OCI-LY7 (cell line): ENCODE measurements at regions not wholly inside any gene's neighbourhood (a gene's known extent, or its start where the extent isn't known, plus 50 kb on each side); places are given as distances from the start of the nearest gene placed in this dataset.

ENCODE experiments used
- BruUV-seq: library from RNA; stranded (reverse); fragments of 400-500 nt; replicated peaks from 2 replicates; lab custom pipeline; 2021; lab: Mats Ljungman, UMichigan
- CTCF ChIA-PET: fragments of 300-600 bp; sonication (Branson Sonifier 250); formaldehyde crosslinking; loops from one replicate; lab custom pipeline; 2022; ENCODE audit warnings: antibody characterized with exemption; ENCODE audit not compliant: unreplicated experiment; lab: Charles Lee
- POLR2A ChIA-PET: fragments of 300-600 bp; sonication (Branson Sonifier 250); formaldehyde crosslinking; loops from one replicate; lab custom pipeline; 2022; ENCODE audit warnings: antibody characterized with exemption; lab: Charles Lee
- DNase-seq: peaks from one replicate; pipeline ENCODE4 v3.0.0-alpha.2; 2015; ENCODE audit warnings: low spot score
- H2AFZ ChIP-seq: fragments of 200-600 bp; sonication (generic), shearing (Covaris generic); 2 replicates; pipeline ENCODE4 v1.6.1; 2014; ENCODE audit warnings: mild to moderate bottlenecking, antibody characterized with exemption, low read length, moderate library complexity
- H3K27ac ChIP-seq: fragments of 200-600 bp; sonication (generic); 2 replicates; pipeline ENCODE4 v1.5.1; 2014; ENCODE audit warnings: mixed run types, low read depth, mild to moderate bottlenecking, moderate library complexity, low read length, inconsistent platforms; ENCODE audit not compliant: poor library complexity, severe bottlenecking
- H3K36me3 ChIP-seq: fragments of 200-600 bp; sonication (generic); 2 replicates; pipeline ENCODE4 v1.6.1; 2014; ENCODE audit warnings: mild to moderate bottlenecking, antibody characterized with exemption, low read length, moderate library complexity, mixed read lengths; ENCODE audit not compliant: insufficient read depth
- H3K4me1 ChIP-seq: fragments of 200-600 bp; sonication (generic); 2 replicates; pipeline ENCODE4 v1.5.1; 2014; ENCODE audit warnings: mild to moderate bottlenecking, low read length; ENCODE audit not compliant: insufficient read depth, poor library complexity, severe bottlenecking
- H3K4me2 ChIP-seq: fragments of 200-600 bp; sonication (generic); 2 replicates; pipeline ENCODE4 v1.6.1; 2014; ENCODE audit warnings: mild to moderate bottlenecking, low read length
- H3K4me3 ChIP-seq: fragments of 200-600 bp; sonication (generic); 2 replicates; pipeline ENCODE4 v1.5.1; 2014; ENCODE audit warnings: mild to moderate bottlenecking, low read depth, low read length; ENCODE audit not compliant: poor library complexity, severe bottlenecking
- H3K79me2 ChIP-seq: fragments of 200-600 bp; sonication (generic); 2 replicates; pipeline ENCODE4 v1.6.1; 2016; ENCODE audit warnings: low read depth, mild to moderate bottlenecking, low read length, moderate library complexity, mixed read lengths; ENCODE audit not compliant: insufficient read depth
- H3K9me2 ChIP-seq: fragments of 200-600 bp; sonication (generic); 2 replicates; pipeline ENCODE4 v1.6.1; 2016; ENCODE audit warnings: mild to moderate bottlenecking, low read length, mixed read lengths; ENCODE audit not compliant: insufficient read depth
- H3K9me3 ChIP-seq: fragments of 200-600 bp; sonication (generic); 2 replicates; pipeline ENCODE4 v1.6.1; 2014; ENCODE audit warnings: mild to moderate bottlenecking, mixed run types, low read length, mixed read lengths
- H4K20me1 ChIP-seq: fragments of 200-600 bp; sonication (generic); 2 replicates; pipeline ENCODE4 v1.6.1; 2014; ENCODE audit warnings: mild to moderate bottlenecking, antibody characterized with exemption, low read length, moderate library complexity, mixed read lengths; ENCODE audit not compliant: insufficient read depth
- EZH2phosphoT487 ChIP-seq: fragments of 200-600 bp; sonication (generic); IDR thresholded peaks from 2 replicates; pipeline ENCODE4 v1.6.1; 2018; ENCODE audit warnings: low read depth, borderline replicate concordance, mild to moderate bottlenecking, mixed run types, antibody characterized with exemption, low read length, moderate library complexity, mixed read lengths
- intact Hi-C: fragments of 100-400 bp; cut with micrococcal nuclease; formaldehyde crosslinking; loops from one replicate; pipeline ENCODE4 v1.10.0; 2022; ENCODE audit not compliant: unreplicated experiment
- TF ChIP-seq, protein P1 (sequence below): fragments of 200-600 bp; sonication (generic); conservative IDR thresholded peaks from 2 replicates; pipeline ENCODE4 v1.5.1; 2014; ENCODE audit warnings: mild to moderate bottlenecking, antibody characterized with exemption, low read length, moderate library complexity, mixed read lengths

DNA sequence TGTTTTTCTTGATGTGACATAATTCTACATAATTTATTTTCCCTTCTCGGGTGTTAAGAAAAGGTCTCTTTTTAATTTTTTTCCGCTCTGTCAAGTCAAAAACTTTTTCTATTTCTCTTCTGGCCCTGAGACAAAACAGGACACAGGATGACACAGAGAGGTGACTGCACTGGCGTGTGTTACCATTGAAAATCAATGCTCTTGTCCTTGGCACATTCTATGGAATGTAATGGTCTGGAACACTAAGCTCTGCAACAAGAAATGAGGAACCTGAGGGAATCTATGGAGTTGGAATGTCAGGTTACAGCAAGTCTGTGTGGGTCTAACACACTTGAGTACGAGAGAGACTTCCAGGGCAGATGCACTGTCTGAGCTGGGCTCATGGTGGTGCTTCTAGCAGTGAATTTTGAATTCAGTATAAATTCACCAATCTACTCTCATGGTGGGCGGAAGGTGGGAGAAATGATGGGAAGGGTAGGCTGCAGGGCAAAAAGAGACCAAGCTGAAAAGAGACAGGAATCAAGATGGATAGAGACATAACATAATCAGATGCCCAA, 508.3 kb downstream of the TUSC7 start:
- Histone ChIP-seq H2AFZ (no peak overlapping the region), H3K79me2 (no peaks in the 10 kb centered on the region), H3K4me1 (no peaks in the 10 kb centered on the region), H3K36me3 (no peaks in the 10 kb centered on the region), H3K9me3 (0 out of 2 replicates have a peak, but pooled peaks cover under 1% of the 10 kb centered on the region), H3K4me2 (no peak overlapping the region), H4K20me1 (no peaks in the 10 kb centered on the region), H3K9me2 (no peaks in the 10 kb centered on the region), H3K4me3 (no peak overlapping the region), H3K27ac (no peak overlapping the region)
- no peak for TF ChIP-seq EZH2phosphoT487
- TF ChIP-seq, protein P1, sequence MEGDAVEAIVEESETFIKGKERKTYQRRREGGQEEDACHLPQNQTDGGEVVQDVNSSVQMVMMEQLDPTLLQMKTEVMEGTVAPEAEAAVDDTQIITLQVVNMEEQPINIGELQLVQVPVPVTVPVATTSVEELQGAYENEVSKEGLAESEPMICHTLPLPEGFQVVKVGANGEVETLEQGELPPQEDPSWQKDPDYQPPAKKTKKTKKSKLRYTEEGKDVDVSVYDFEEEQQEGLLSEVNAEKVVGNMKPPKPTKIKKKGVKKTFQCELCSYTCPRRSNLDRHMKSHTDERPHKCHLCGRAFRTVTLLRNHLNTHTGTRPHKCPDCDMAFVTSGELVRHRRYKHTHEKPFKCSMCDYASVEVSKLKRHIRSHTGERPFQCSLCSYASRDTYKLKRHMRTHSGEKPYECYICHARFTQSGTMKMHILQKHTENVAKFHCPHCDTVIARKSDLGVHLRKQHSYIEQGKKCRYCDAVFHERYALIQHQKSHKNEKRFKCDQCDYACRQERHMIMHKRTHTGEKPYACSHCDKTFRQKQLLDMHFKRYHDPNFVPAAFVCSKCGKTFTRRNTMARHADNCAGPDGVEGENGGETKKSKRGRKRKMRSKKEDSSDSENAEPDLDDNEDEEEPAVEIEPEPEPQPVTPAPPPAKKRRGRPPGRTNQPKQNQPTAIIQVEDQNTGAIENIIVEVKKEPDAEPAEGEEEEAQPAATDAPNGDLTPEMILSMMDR, result no peak
- ChIA-PET CTCF (no interaction called here), POLR2A (no interaction called here)
- intact Hi-C loops, result no loop called here
- no TSS peak for BruUV-seq
- no peak for DNase-seq

DNA sequence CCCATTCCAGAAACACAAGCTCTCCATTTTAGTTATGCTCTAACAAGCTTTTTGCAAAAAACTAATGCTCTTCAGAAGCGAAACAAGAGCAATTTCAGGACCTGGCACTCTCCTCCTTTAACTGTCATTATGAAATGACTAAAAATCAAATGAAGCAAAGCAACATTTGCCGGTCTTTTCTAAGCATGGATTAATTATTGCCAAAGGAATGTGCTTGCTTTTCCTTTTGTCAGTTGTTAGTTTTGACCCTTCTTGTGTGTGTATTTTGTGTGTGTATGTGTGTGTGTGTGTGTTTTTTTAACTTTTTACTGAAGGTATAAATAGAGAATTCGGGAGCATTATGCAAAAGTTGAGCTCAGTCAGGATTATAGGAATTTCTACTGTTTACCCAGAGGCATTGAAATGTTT, 509.1 kb downstream of the TUSC7 start:
- POLR2A ChIA-PET, result interaction anchor here (0.5 to 0.7 kb wide), 2 partner anchors 467 to 867 kb away, joined by 3 to 4 read pairs; no protein-coding TSS in a partner anchor

DNA sequence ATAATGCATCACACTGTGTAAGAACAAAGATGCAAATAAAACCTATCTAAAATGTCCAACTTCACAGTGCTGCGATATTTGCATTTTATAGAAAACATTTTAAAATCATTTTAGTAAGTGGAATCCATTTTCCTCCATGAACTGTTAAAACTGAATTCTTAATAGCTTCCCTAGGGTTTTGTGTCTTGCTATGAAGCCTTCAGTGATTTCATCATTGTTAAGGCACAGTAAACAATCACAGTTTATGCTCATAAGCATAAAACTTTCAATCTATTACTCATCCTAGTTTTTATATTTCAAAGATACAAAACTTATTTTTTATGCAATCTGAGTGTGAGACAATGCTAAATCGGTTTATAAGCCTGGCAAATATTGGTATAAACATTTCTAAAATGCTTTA, 509.7 kb downstream of the TUSC7 start:
- no TSS peak for BruUV-seq
- Histone ChIP-seq H3K4me2 (no peak overlapping the region), H3K36me3 (no peaks in the 10 kb centered on the region), H3K79me2 (no peaks in the 10 kb centered on the region), H4K20me1 (no peaks in the 10 kb centered on the region), H3K27ac (no peak overlapping the region), H2AFZ (no peak overlapping the region), H3K4me1 (no peaks in the 10 kb centered on the region), H3K9me3 (no peaks in the 10 kb centered on the region), H3K4me3 (no peak overlapping the region), H3K9me2 (no peaks in the 10 kb centered on the region)
- intact Hi-C loops, result no loop called here
- TF ChIP-seq, protein P1, result no peak
- no peak for TF ChIP-seq EZH2phosphoT487
- ChIA-PET POLR2A (interaction anchor here (0.5 to 0.7 kb wide), 2 partner anchors 467 to 866 kb away, joined by 3 to 4 read pairs; no protein-coding TSS in a partner anchor), CTCF (no interaction called here)
- no peak for DNase-seq

More for the DNA sequence above, 509.1 kb downstream of the TUSC7 start:
- H3K27ac ChIP-seq, result no peak overlapping the region
- H4K20me1 ChIP-seq, result no peaks in the 10 kb centered on the region
- intact Hi-C loops, result no loop called here
- no peak overlapping the region for H2AFZ ChIP-seq
- H3K9me2 ChIP-seq, result no peaks in the 10 kb centered on the region
- no peak overlapping the region for H3K4me3 ChIP-seq
- no peaks in the 10 kb centered on the region for H3K9me3 ChIP-seq
- H3K79me2 ChIP-seq, result no peaks in the 10 kb centered on the region
- H3K4me2 ChIP-seq, result no peak overlapping the region
- H3K4me1 ChIP-seq, result no peaks in the 10 kb centered on the region
- TF ChIP-seq EZH2phosphoT487, result no peak
- TF ChIP-seq, protein P1, result no peak
- H3K36me3 ChIP-seq, result no peaks in the 10 kb centered on the region
- no TSS peak for BruUV-seq
- CTCF ChIA-PET, result no interaction called here
- no peak for DNase-seq
